H1 (cell line): ENCODE measurements at regions not wholly inside any gene's neighbourhood (a gene's known extent, or its start where the extent isn't known, plus 50 kb on each side); places are given as distances from the start of the nearest gene placed in this dataset.

Experiments used
- CTCF ChIA-PET: fragments of 300-600 bp; sonication (Branson Sonifier 250); formaldehyde crosslinking; loops from one replicate; lab custom pipeline; 2021; ENCODE audit not compliant: partially characterized antibody; lab: Charles Lee
- POLR2A ChIA-PET: fragments of 300-600 bp; sonication (Branson Sonifier 250); formaldehyde crosslinking; loops from one replicate; lab custom pipeline; 2021; ENCODE audit warnings: inconsistent platforms; ENCODE audit not compliant: partially characterized antibody; lab: Charles Lee
- DNase-seq, 2 experiments: peaks; one replicate each; pipeline versions ENCODE4 v3.0.0 to v3.0.0-alpha.2; 2010 to 2022; ENCODE audit warnings: low spot score in 2 of 2, low read depth in 1 of 2, mixed read lengths in 1 of 2
- FAIRE-seq: peaks from 2 replicates; lab custom pipeline; 2011; peaks lifted over from hg19 to GRCh38; lab: Jason Lieb, UNC
- H2AFZ ChIP-seq: 2 replicates; pipeline ENCODE4 v1.8.1; 2012; ENCODE audit warnings: low read length, inconsistent platforms
- H2AK5ac ChIP-seq: 2 replicates; pipeline ENCODE4 v1.6.1; 2013; ENCODE audit warnings: low read depth, low read length
- H2BK120ac ChIP-seq: replicated peaks from 2 replicates; pipeline ENCODE3; 2013; ENCODE audit warnings: low read depth, low read length, inconsistent platforms
- H2BK12ac ChIP-seq: 2 replicates; pipeline ENCODE4 v1.6.1; 2013; ENCODE audit warnings: low read depth, low read length
- H2BK15ac ChIP-seq: 2 replicates; pipeline ENCODE4 v1.6.1; 2013; ENCODE audit warnings: low read length
- H2BK20ac ChIP-seq: 2 replicates; pipeline ENCODE4 v1.6.1; 2013; ENCODE audit warnings: low read length
- H2BK5ac ChIP-seq: 2 replicates; pipeline ENCODE4 v1.6.1; 2013; ENCODE audit warnings: low read depth, low read length
- H3K14ac ChIP-seq: 2 replicates; pipeline ENCODE4 v1.6.1; 2013; ENCODE audit warnings: inconsistent platforms; ENCODE audit not compliant: insufficient read length
- H3K18ac ChIP-seq: 2 replicates; pipeline ENCODE4 v1.6.1; 2013; ENCODE audit warnings: low read length; ENCODE audit errors: extremely low read depth
- H3K23ac ChIP-seq: 2 replicates; pipeline ENCODE4 v1.6.1; 2013; ENCODE audit warnings: inconsistent platforms; ENCODE audit not compliant: insufficient read length
- H3K23me2 ChIP-seq: 2 replicates; pipeline ENCODE4 v1.6.1; 2013; ENCODE audit warnings: low read depth, low read length
- H3K27ac ChIP-seq: 2 replicates; pipeline ENCODE4 v1.6.1; 2011; ENCODE audit warnings: low read depth, low read length, inconsistent platforms
- H3K27me3 ChIP-seq, 4 experiments: replicated peaks in 1 of 4; 1 replicate in 1 of 4; 2 replicates in 3 of 4; pipeline versions ENCODE4 v1.6.1 to v1.8.1; 2011 to 2013; ENCODE audit warnings: low read length in 3 of 4, mild to moderate bottlenecking in 3 of 4, inconsistent platforms in 2 of 4, mixed read lengths in 2 of 4, moderate library complexity in 1 of 4; ENCODE audit not compliant: control insufficient read depth in 3 of 4, insufficient read depth in 3 of 4; ENCODE audit errors: extremely low read depth in 1 of 4
- H3K36me3 ChIP-seq, 4 experiments: 2 replicates each; pipeline versions ENCODE4 v1.6.1 to v1.8.1; 2011 to 2013; ENCODE audit warnings: mild to moderate bottlenecking in 4 of 4, low read length in 3 of 4, moderate library complexity in 2 of 4, control low read depth in 1 of 4, inconsistent platforms in 1 of 4; ENCODE audit not compliant: insufficient read depth in 4 of 4, control insufficient read depth in 2 of 4
- H3K4ac ChIP-seq: replicated peaks from 2 replicates; pipeline ENCODE3; 2013; ENCODE audit warnings: low read length, low read depth, mixed read lengths, inconsistent platforms; ENCODE audit not compliant: insufficient read length
- H3K4me1 ChIP-seq, 4 experiments: replicated peaks in 1 of 4; 1 replicate in 1 of 4; 2 replicates in 3 of 4; pipeline versions ENCODE4 v1.6.1 to v1.8.1; 2011 to 2013; ENCODE audit warnings: low read length in 3 of 4, inconsistent platforms in 2 of 4, mixed read lengths in 1 of 4; ENCODE audit not compliant: insufficient read depth in 4 of 4, control insufficient read depth in 3 of 4
- H3K4me2 ChIP-seq, 2 experiments: 2 replicates each; pipeline versions ENCODE4 v1.6.1 to v1.8.1; 2011 to 2013; ENCODE audit warnings: low read depth in 2 of 2, low read length in 2 of 2, control low read depth in 1 of 2, inconsistent platforms in 1 of 2, mild to moderate bottlenecking in 1 of 2; ENCODE audit not compliant: insufficient read depth in 1 of 2
- H3K4me3 ChIP-seq, 4 experiments: fragments of 200-600, 300-600 bp in 1 of 4; sonication (generic), shearing (Covaris generic), sonication (Bioruptor Twin) in 1 of 4; 2 replicates each; pipeline versions ENCODE4 v1.5.1 to v1.8.1; 2011 to 2016; ENCODE audit warnings: low read length in 4 of 4, low read depth in 3 of 4, control low read depth in 2 of 4, inconsistent platforms in 2 of 4, mild to moderate bottlenecking in 2 of 4, mixed read lengths in 1 of 4, moderate library complexity in 1 of 4; ENCODE audit not compliant: insufficient read depth in 2 of 4; ENCODE audit errors: extremely low read depth in 1 of 4
- H3K56ac ChIP-seq: replicated peaks from 2 replicates; pipeline ENCODE3; 2013; ENCODE audit warnings: low read depth, mild to moderate bottlenecking, mixed read lengths, low read length, inconsistent platforms; ENCODE audit not compliant: insufficient read length
- H3K79me1 ChIP-seq: 2 replicates; pipeline ENCODE4 v1.6.1; 2013; ENCODE audit warnings: low read depth, low read length, control low read depth
- H3K79me2 ChIP-seq, 2 experiments: 2 replicates each; pipeline versions ENCODE4 v1.6.1 to v1.8.1; 2012 to 2013; ENCODE audit warnings: low read length in 2 of 2, mild to moderate bottlenecking in 2 of 2, inconsistent platforms in 1 of 2; ENCODE audit not compliant: insufficient read depth in 2 of 2, control insufficient read depth in 1 of 2
- H3K9ac ChIP-seq, 4 experiments: replicated peaks in 1 of 4; 1 replicate in 1 of 4; 2 replicates in 3 of 4; pipeline versions ENCODE4 v1.6.1 to v1.8.1; 2011 to 2013; ENCODE audit warnings: low read depth in 3 of 4, low read length in 3 of 4, control low read depth in 2 of 4, mild to moderate bottlenecking in 2 of 4, moderate library complexity in 2 of 4, inconsistent platforms in 1 of 4; ENCODE audit errors: extremely low read depth in 1 of 4
- H3K9me3 ChIP-seq, 2 experiments: 2 replicates each; pipeline versions ENCODE4 v1.6.1 to v1.8.1; 2012 to 2013; ENCODE audit warnings: mild to moderate bottlenecking in 2 of 2, moderate library complexity in 2 of 2, control low read depth in 1 of 2, inconsistent platforms in 1 of 2, low read depth in 1 of 2, low read length in 1 of 2, mixed read lengths in 1 of 2; ENCODE audit not compliant: insufficient read depth in 2 of 2
- H4K20me1 ChIP-seq, 2 experiments: replicated peaks in 1 of 2; 2 replicates each; pipeline versions ENCODE3 to v1.8.1; 2011 to 2013; ENCODE audit warnings: inconsistent platforms in 2 of 2, low read length in 2 of 2, mild to moderate bottlenecking in 1 of 2; ENCODE audit not compliant: insufficient read depth in 2 of 2, control insufficient read depth in 1 of 2
- H4K5ac ChIP-seq: 2 replicates; pipeline ENCODE4 v1.6.1; 2013; ENCODE audit warnings: low read length, low read depth, mixed read lengths, inconsistent platforms; ENCODE audit not compliant: insufficient read length
- H4K8ac ChIP-seq: 2 replicates; pipeline ENCODE4 v1.8.0; 2013; ENCODE audit warnings: mild to moderate bottlenecking, moderate library complexity, low read length, inconsistent platforms; ENCODE audit not compliant: insufficient read depth; ENCODE audit errors: extremely low read depth
- H4K91ac ChIP-seq: replicated peaks from 2 replicates; pipeline ENCODE3; 2013; ENCODE audit warnings: low read length, mixed read lengths, inconsistent platforms; ENCODE audit not compliant: insufficient read length
- NANOG ChIP-seq: IDR thresholded peaks from 2 replicates; pipeline ENCODE4 v1.6.1; 2011; ENCODE audit warnings: low read length, low read depth, mild to moderate bottlenecking, inconsistent platforms; ENCODE audit not compliant: insufficient read depth, poor library complexity, severe bottlenecking
- POLR2AphosphoS5 ChIP-seq: IDR thresholded peaks from 2 replicates; pipeline ENCODE4 v1.6.1; 2011; ENCODE audit warnings: low read depth, low read length
- WGBS, 2 experiments: shearing (Covaris generic) in 1 of 2; methylation state at CpG; one replicate each; pipeline versions ENCODE4 v1.1.6 to v1.1.7; 2013 to 2015; ENCODE audit warnings: low lambda C conversion rate in 2 of 2, mixed read lengths in 2 of 2, inconsistent platforms in 1 of 2, low coverage in 1 of 2, missing lambda C conversion rate in 1 of 2; ENCODE audit not compliant: insufficient replicate concordance in 2 of 2, insufficient coverage in 1 of 2, insufficient read length in 1 of 2; ENCODE audit errors: extremely low coverage in 1 of 2, missing lambda C conversion rate in 1 of 2; 5-methylcytosine and 5-hydroxymethylcytosine counted together

DNA sequence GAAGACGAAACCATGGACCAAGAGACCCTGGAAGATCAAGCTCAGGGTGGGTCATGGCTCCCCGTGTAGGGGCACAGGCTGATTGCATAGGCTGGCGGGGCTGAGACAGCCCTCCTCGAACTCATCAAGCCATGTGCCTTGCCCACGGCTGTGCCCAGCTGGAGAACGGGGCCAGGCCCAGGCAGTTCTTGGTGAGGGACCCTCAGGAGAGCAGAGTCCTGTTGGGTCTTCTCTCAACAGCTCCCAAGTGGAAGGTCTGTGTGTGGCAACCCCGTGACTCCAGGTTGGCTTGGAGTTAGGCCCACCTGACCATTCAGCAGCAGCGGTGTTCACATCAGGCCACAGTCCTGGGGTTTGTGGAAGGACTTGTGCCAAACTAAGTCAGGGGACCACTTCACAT lies 276.5 kb downstream of the QKI start:
- WGBS, 2 experiments: 92% methylated on average over 8 of the region's 8 CpGs; no CpG with 5 or more reads in 1 of the 2 experiments
- POLR2A ChIA-PET: no interaction called here
- H3K4me1 ChIP-seq: no peaks in the 10 kb centered on the region

More for the DNA sequence above, 276.5 kb downstream of the QKI start:
- H3K4ac ChIP-seq: no peak overlapping the region
- no peaks in the 10 kb centered on the region for H3K27me3 ChIP-seq
- H3K27ac ChIP-seq: no peak overlapping the region
- H4K5ac ChIP-seq: no peak overlapping the region
- H3K14ac ChIP-seq: no peak overlapping the region
- H4K20me1 ChIP-seq: no peaks in the 10 kb centered on the region
- H4K8ac ChIP-seq: no peak overlapping the region; the same call in 1 of the 2 replicates
- no peak overlapping the region for H2BK5ac ChIP-seq
- no peak overlapping the region for H3K4me2 ChIP-seq
- H3K79me1 ChIP-seq: no peaks in the 10 kb centered on the region
- no peak overlapping the region for H3K9ac ChIP-seq
- H3K56ac ChIP-seq: no peak overlapping the region
- no peak overlapping the region for H2BK20ac ChIP-seq
- H3K79me2 ChIP-seq: no peaks in the 10 kb centered on the region
- no peak overlapping the region for H2BK15ac ChIP-seq
- H2AK5ac ChIP-seq: no peak overlapping the region
- no peak overlapping the region for H2AFZ ChIP-seq
- no peak for TF ChIP-seq NANOG
- no peak for TF ChIP-seq POLR2AphosphoS5
- H4K91ac ChIP-seq: no peak overlapping the region
- no peaks in the 10 kb centered on the region for H3K36me3 ChIP-seq
- H2BK12ac ChIP-seq: no peak overlapping the region
- FAIRE-seq (no peak), DNase-seq (no peak)
- no peaks in the 10 kb centered on the region for H3K23me2 ChIP-seq
- H3K23ac ChIP-seq: no peak overlapping the region
- H3K9me3 ChIP-seq: no peaks in the 10 kb centered on the region
- CTCF ChIA-PET: interaction anchor here (0.6 kb wide), 1 partner anchor 18 kb away, joined by 3 read pairs; no protein-coding TSS in a partner anchor
- H2BK120ac ChIP-seq: no peak overlapping the region
- no peak overlapping the region for H3K18ac ChIP-seq
- H3K4me3 ChIP-seq: no peak overlapping the region
